ENCODE measurements at regions not wholly inside any gene's neighbourhood (a gene's known extent, or its start where the extent isn't known, plus 50 kb on each side); places are given as distances from the start of the nearest gene placed in this dataset.
A peak's percentile ranks its signal among the peaks of the same experiment; 100 is the strongest.

- no peak for TF ChIP-seq JUND (IDR thresholded peaks at IDR 0.05; ENCODE audit: low read depth)
- in situ Hi-C loops (cut with HindIII; ENCODE audit: low pct_unique_long_range_greater_than_20kb, low sequenced_read_pairs): no loop called here
- no peak for DNase-seq (ENCODE audit: low read depth in 1 of 2, low spot score in 1 of 2)
Observed at GRCh38 chr2:104425850-104426595, 427.9 kb upstream of the POU3F3 start.

DNA sequence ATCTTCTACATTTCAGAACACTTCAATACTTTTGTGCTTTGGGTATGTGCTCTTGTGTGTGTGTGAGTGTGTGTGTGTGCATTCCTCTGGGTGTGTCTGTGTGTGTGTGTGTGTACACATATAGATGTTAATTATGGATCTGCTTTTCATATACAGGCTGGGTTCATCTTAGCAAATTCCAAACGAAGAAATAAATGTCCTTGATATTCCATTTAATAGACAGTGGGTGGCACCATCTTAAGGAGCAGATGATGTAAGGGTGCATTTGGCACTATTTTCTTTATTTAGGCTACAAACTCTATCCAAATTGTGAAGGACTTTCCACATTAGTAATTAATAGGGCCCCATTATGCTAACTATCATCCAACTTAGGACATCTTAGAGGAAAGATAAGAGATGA lies 425.8 kb upstream of the POU3F3 start:
- DNase-seq (ENCODE audit: low read depth in 1 of 2, low spot score in 1 of 2): no peak
- no peak for TF ChIP-seq JUND (IDR thresholded peaks at IDR 0.05; ENCODE audit: low read depth)
- in situ Hi-C loops (cut with HindIII; ENCODE audit: low pct_unique_long_range_greater_than_20kb, low sequenced_read_pairs): no loop called here

GRCh38 chr2:104429639-104430358 lies 424.1 kb upstream of the POU3F3 start:
- in situ Hi-C loops (cut with HindIII; ENCODE audit: low pct_unique_long_range_greater_than_20kb, low sequenced_read_pairs): no loop called here
- no peak for DNase-seq (ENCODE audit: low read depth in 1 of 2, low spot score in 1 of 2)
- TF ChIP-seq JUND (IDR thresholded peaks at IDR 0.05; ENCODE audit: low read depth): no peak

DNA sequence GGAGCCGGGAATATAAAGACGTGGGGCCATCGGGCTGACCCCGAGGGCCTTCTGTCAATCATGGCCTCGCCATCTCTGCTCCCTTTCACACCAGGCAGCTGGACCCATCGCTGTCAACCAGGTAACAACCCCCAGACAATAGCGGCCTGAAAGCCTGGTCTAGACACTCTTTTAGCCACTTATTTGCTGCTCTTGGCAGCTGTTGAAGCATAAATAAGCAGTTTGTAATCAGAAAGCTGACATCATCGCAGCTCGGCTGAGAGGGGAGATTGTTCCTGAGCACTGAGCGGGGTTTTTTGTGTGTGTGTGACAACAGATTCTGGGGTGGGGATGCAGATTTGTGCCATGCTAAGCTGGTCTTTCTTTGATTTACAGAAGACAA lies 423.6 kb upstream of the POU3F3 start:
- in situ Hi-C loops (cut with HindIII; ENCODE audit: low pct_unique_long_range_greater_than_20kb, low sequenced_read_pairs): no loop called here
- DNase-seq (ENCODE audit: low read depth in 1 of 2, low spot score in 1 of 2): no peak
- no peak for TF ChIP-seq JUND (IDR thresholded peaks at IDR 0.05; ENCODE audit: low read depth)

- DNase-seq (ENCODE audit: low read depth in 1 of 2, low spot score in 1 of 2): no peak
- no peak for TF ChIP-seq JUND (IDR thresholded peaks at IDR 0.05; ENCODE audit: low read depth)
- in situ Hi-C loops (cut with HindIII; ENCODE audit: low pct_unique_long_range_greater_than_20kb, low sequenced_read_pairs): no loop called here
Observed at GRCh38 chr2:104430852-104431251, 423.1 kb upstream of the POU3F3 start.

DNA sequence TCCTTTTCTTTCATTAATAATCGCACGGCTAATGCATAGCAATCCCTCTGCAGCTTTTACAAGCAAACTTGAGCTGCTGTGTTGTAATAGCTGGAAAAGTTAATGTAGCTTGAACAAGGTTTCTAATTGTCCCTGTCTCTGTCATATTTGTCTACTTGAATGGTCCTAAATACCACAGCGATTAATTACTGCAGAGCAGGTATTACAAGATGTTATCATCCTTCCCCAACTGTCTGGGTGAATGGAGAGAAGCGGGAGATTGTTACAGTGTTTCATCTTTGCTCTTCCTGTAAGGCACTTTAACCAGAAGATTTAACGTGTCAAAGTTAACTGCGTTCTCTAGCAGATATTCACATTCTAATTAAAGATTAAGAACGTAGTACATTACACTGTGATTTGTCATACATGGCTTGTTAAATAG lies 422.2 kb upstream of the POU3F3 start:
- TF ChIP-seq JUND (IDR thresholded peaks at IDR 0.05; ENCODE audit: low read depth): no peak
- in situ Hi-C loops (cut with HindIII; ENCODE audit: low pct_unique_long_range_greater_than_20kb, low sequenced_read_pairs): no loop called here
- peak in 1 of 2 experiments; percentile 57 for DNase-seq (ENCODE audit: low read depth in 1 of 2, low spot score in 1 of 2)

DNA sequence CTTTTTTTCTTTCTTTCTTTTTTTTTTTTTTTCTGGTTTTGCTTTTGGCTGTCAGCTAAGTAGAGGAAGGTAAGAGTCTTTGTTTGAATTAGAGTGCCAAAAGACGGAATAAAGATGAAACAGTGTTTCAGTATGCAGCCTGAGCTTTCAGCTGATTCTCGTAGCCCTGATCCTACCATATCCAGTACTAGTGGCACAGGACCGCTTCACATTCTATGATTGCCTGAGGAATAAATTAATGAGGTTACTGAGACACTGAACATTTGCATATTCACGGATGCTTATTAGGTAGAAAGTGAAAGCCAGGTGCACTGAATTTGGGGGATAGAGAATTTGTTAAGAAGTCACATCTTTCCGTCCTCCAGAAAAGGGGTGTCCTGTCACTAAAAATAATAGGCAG lies 421.5 kb upstream of the POU3F3 start:
- in situ Hi-C loops (cut with HindIII; ENCODE audit: low pct_unique_long_range_greater_than_20kb, low sequenced_read_pairs): no loop called here
- DNase-seq (ENCODE audit: low read depth in 1 of 2, low spot score in 1 of 2): no peak
- no peak for TF ChIP-seq JUND (IDR thresholded peaks at IDR 0.05; ENCODE audit: low read depth)

GRCh38 chr2:104432991-104433390 lies 420.9 kb upstream of the POU3F3 start:
- in situ Hi-C loops (cut with HindIII; ENCODE audit: low pct_unique_long_range_greater_than_20kb, low sequenced_read_pairs): no loop called here
- no peak for TF ChIP-seq JUND (IDR thresholded peaks at IDR 0.05; ENCODE audit: low read depth)
- no peak for DNase-seq (ENCODE audit: low read depth in 1 of 2, low spot score in 1 of 2)

- TF ChIP-seq JUND (IDR thresholded peaks at IDR 0.05; ENCODE audit: low read depth): no peak
- DNase-seq (ENCODE audit: low read depth in 1 of 2, low spot score in 1 of 2): no peak
- in situ Hi-C loops (cut with HindIII; ENCODE audit: low pct_unique_long_range_greater_than_20kb, low sequenced_read_pairs): no loop called here
Observed at GRCh38 chr2:104433657-104434056, 420.3 kb upstream of the POU3F3 start.

GRCh38 chr2:104434318-104434792 lies 419.6 kb upstream of the POU3F3 start:
- DNase-seq (ENCODE audit: low read depth in 1 of 2, low spot score in 1 of 2): peak in 1 of 2 experiments; percentile 65
- TF ChIP-seq JUND (IDR thresholded peaks at IDR 0.05; ENCODE audit: low read depth): no peak
- in situ Hi-C loops (cut with HindIII; ENCODE audit: low pct_unique_long_range_greater_than_20kb, low sequenced_read_pairs): no loop called here

DNA sequence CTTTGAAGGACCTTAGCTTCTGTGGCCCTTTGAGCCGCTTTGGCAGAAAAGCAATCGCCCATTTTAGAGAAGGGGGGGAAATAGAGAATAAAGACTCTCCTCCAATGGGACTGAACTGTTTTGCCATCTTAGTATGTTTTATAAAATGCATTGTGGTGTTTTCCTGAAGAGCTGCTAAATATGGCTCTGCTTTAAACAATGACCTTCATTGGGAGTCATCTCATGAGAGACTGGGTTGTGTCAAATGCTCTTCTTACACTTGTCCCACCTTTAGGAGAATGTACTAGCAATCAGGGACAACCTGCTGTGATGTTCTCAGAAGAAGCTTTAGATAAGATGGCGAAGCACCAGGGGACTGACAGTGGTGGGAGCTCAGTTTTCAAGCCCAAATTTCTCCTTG lies 418.9 kb upstream of the POU3F3 start:
- in situ Hi-C loops (cut with HindIII; ENCODE audit: low pct_unique_long_range_greater_than_20kb, low sequenced_read_pairs): no loop called here
- no peak for DNase-seq (ENCODE audit: low read depth in 1 of 2, low spot score in 1 of 2)
- no peak for TF ChIP-seq JUND (IDR thresholded peaks at IDR 0.05; ENCODE audit: low read depth)

DNA sequence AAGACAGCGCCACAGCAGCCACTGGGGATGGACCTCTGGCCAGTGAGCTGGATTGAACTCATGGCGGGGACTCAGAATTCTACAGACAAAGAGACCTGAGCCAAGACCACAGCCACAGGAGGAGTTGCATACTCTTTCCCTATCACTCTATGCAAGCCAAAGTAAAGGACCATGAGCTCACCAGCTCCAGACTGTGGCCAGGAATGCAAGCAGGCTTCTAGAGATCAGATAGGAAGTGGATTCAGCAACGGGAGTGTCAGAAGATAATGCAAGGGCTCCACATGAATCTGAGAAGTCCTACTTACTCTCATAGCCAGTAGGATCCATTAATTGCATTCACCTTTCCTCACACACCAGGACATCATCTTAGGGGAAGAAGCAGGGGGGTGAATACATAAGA lies 415.4 kb upstream of the POU3F3 start:
- no peak for DNase-seq (ENCODE audit: low read depth in 1 of 2, low spot score in 1 of 2)
- in situ Hi-C loops (cut with HindIII; ENCODE audit: low pct_unique_long_range_greater_than_20kb, low sequenced_read_pairs): no loop called here
- no peak for TF ChIP-seq JUND (IDR thresholded peaks at IDR 0.05; ENCODE audit: low read depth)

- DNase-seq (ENCODE audit: low read depth in 1 of 2, low spot score in 1 of 2): no peak
- no peak for TF ChIP-seq JUND (IDR thresholded peaks at IDR 0.05; ENCODE audit: low read depth)
- in situ Hi-C loops (cut with HindIII; ENCODE audit: low pct_unique_long_range_greater_than_20kb, low sequenced_read_pairs): no loop called here
Observed at GRCh38 chr2:104443145-104443544, 410.8 kb upstream of the POU3F3 start.
